ENCODE measurements at regions not wholly inside any gene's neighbourhood (a gene's known extent, or its start where the extent isn't known, plus 50 kb on each side); places are given as distances from the start of the nearest gene placed in this dataset.

DNA sequence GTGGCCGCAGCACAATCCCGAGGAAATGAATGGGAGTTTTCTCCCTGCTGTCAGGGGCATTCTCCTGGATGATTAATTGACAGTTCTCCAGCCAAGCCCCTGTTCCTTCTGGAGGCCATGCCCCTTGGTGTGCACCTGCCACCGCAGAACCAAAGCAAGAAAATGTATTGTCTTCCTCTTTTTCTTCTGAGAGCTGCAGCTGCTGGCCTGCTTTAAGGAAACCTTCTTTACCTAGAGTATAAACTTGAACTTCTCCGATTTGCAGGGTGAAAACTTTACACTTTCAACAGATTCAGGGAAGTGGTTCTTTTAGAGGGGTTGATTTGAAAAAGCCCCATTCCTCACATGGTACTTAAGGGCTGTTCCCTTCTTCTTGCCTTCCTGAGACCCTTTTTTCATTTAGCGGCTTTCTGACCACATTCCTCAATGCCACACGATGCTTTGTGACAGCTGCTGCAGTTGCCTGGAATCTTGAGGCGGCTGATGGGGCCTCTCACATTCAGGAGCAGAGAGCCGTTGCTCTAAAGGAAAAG is 402.8 kb downstream of the TXNL1 start:
- Mint-ChIP-seq H3K36me3 (ENCODE audit: insufficient read depth) (no peaks in the 10 kb centered on the region), H3K4me3 (ENCODE audit: low read depth) (no peak overlapping the region), H3K27ac (no peak overlapping the region), H3K4me1 (ENCODE audit: low read depth) (peaks cover 11% of the 10 kb centered on the region), H3K27me3 (no peaks in the 10 kb centered on the region), H3K9me3 (ENCODE audit: low read depth) (peaks cover 14% of the 10 kb centered on the region)
- no peak for DNase-seq (ENCODE audit: low spot score, unreplicated experiment)
- no peak for TF ChIP-seq CTCF (IDR thresholded peaks at IDR 0.05; ENCODE audit: unreplicated experiment)

DNA sequence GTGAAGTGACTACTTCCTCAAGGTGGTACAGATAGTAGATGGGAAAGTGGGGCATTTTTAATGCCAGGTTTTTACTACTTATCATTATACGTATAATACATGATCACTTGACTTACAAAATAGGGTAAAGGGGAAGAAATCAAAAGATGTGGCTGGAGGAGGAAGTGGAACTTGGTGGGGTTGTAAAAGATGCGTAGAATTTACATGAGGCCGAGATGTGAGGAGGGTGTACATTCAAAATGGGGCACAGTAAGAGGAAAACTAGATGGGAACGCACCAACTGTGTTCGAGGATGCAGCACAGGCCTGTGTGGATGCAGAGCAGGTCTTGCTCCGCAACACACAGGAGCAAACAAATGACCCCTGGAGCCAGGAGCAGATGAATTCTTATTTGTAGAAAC is 403.3 kb downstream of the TXNL1 start:
- Mint-ChIP-seq H3K27ac (no peak overlapping the region), H3K27me3 (peaks cover 3% of the 10 kb centered on the region), H3K4me1 (ENCODE audit: low read depth) (peaks cover 11% of the 10 kb centered on the region), H3K9me3 (ENCODE audit: low read depth) (peaks cover 18% of the 10 kb centered on the region), H3K36me3 (ENCODE audit: insufficient read depth) (no peaks in the 10 kb centered on the region), H3K4me3 (ENCODE audit: low read depth) (no peak overlapping the region)
- no peak for TF ChIP-seq CTCF (IDR thresholded peaks at IDR 0.05; ENCODE audit: unreplicated experiment)
- DNase-seq (ENCODE audit: low spot score, unreplicated experiment) = no peak

DNA sequence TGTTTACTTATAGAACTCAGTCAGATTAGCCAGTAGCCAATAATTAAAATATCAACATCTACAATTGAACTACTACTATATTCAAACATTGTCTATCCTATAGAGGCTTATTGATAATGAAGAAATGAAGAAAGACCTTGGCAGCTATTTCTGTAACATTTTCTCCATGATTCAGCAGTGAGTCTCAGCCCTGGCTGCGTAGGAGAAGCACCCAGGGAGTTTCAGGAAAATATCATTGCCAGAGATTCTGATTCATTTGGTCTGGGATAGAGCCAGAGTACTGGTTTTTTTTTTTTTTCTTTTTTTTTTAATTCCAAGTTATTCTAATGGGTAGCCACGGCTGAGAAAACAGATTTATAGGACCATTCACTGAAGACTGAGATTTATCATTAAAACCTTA is 404.8 kb downstream of the TXNL1 start:
- TF ChIP-seq CTCF (IDR thresholded peaks at IDR 0.05; ENCODE audit: unreplicated experiment) = no peak

GRCh38 chr18:56226025-56226424 is 412.4 kb downstream of the TXNL1 start:
- H3K27ac Mint-ChIP-seq = no peak overlapping the region
- H3K36me3 Mint-ChIP-seq (ENCODE audit: insufficient read depth) = no peaks in the 10 kb centered on the region
- TF ChIP-seq CTCF (IDR thresholded peaks at IDR 0.05; ENCODE audit: unreplicated experiment) = no peak
- H3K4me1 Mint-ChIP-seq (ENCODE audit: low read depth) = no peaks in the 10 kb centered on the region
- no peak overlapping the region for H3K4me3 Mint-ChIP-seq (ENCODE audit: low read depth)
- H3K27me3 Mint-ChIP-seq = peaks cover 5% of the 10 kb centered on the region
- DNase-seq (ENCODE audit: low spot score, unreplicated experiment) = no peak
- peaks cover 13% of the 10 kb centered on the region for H3K9me3 Mint-ChIP-seq (ENCODE audit: low read depth)

More for the DNA sequence above, 404.8 kb downstream of the TXNL1 start:
- H3K9me3 Mint-ChIP-seq (ENCODE audit: low read depth) = peaks cover 18% of the 10 kb centered on the region
- H3K4me3 Mint-ChIP-seq (ENCODE audit: low read depth) = no peak overlapping the region
- peaks cover 11% of the 10 kb centered on the region for H3K4me1 Mint-ChIP-seq (ENCODE audit: low read depth)
- no peak overlapping the region for H3K27ac Mint-ChIP-seq
- no peak for DNase-seq (ENCODE audit: low spot score, unreplicated experiment)
- peaks cover 5% of the 10 kb centered on the region for H3K27me3 Mint-ChIP-seq
- H3K36me3 Mint-ChIP-seq (ENCODE audit: insufficient read depth) = no peaks in the 10 kb centered on the region

DNA sequence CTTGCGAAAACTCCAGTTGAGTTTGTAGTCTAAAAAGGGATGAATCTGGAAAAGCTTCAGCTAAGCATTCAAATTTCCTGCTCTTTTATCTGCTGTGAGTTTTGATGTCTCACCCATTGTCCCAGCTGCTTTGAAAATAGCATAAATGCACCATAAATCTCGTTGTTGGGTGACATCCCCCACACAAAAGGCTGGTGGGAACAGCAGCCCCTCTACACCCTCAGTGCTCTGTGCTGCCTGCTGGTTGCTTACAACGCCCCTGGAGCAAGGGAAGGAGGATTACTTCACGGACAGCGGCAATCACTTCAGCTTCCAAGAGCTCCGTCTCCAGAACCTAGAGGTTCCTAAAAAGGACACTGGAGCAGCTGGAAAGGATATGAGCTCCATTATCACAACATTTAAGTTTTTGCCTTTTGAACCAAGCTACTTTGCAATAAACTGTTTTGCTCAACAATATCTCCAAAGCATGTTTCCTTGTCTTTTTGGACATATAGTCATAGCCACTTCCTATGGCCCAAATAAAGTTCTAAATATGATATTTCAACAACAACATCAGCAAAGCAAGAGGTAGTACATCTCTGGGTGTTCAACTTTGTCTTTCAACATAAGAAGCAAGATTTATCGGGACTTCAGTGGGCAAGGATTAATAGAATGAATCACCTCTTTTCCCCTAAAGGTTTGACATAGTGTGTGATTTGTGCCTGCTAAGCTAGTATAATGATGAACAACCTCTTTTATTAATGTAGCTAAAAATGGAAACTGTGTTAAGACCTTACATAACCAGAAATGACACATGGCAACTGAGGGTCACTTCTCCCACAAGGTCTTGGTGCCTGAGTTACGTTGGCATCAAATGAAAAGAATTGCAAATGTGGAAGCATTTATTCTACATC is 413.5 kb downstream of the TXNL1 start:
- H3K4me1 Mint-ChIP-seq (ENCODE audit: low read depth) = no peaks in the 10 kb centered on the region
- TF ChIP-seq CTCF (IDR thresholded peaks at IDR 0.05; ENCODE audit: unreplicated experiment) = no peak

More for the DNA sequence above, 413.5 kb downstream of the TXNL1 start:
- H3K4me3 Mint-ChIP-seq (ENCODE audit: low read depth) = no peak overlapping the region
- no peaks in the 10 kb centered on the region for H3K36me3 Mint-ChIP-seq (ENCODE audit: insufficient read depth)
- peaks cover 6% of the 10 kb centered on the region for H3K27me3 Mint-ChIP-seq
- no peak overlapping the region for H3K27ac Mint-ChIP-seq
- no peak for DNase-seq (ENCODE audit: low spot score, unreplicated experiment)
- peaks cover 5% of the 10 kb centered on the region for H3K9me3 Mint-ChIP-seq (ENCODE audit: low read depth)

Measured in progenitor cell of endocrine pancreas (in vitro differentiated cells).